DMS79 (cell line): ENCODE measurements at regions not wholly inside any gene's neighbourhood (a gene's known extent, or its start where the extent isn't known, plus 50 kb on each side); places are given as distances from the start of the nearest gene placed in this dataset.
"Not testable (repeated sequence)": the region's sequence is repeated elsewhere in the genome, so short reads cannot be mapped to it uniquely, and the experiment has no call there.

Experiments
- DNase-seq: peaks from one replicate; lab custom pipeline; 2025; lab: John Stamatoyannopoulos, UW

GRCh38 chr7:65510187-65510538, 136.5 kb downstream of the ZNF92 start:
- not testable (repeated sequence) for DNase-seq

- DNase-seq = not testable (repeated sequence)
Observed at GRCh38 chr7:65519751-65520150, 146.1 kb downstream of the ZNF92 start.

- not testable (repeated sequence) for DNase-seq
Observed at GRCh38 chr7:65545465-65546161, 172.0 kb downstream of the ZNF92 start.

GRCh38 chr7:65549589-65550443, 176.2 kb downstream of the ZNF92 start:
- not testable (repeated sequence) for DNase-seq

GRCh38 chr7:65550444-65550809, 176.8 kb downstream of the ZNF92 start:
- DNase-seq = not testable (repeated sequence)

- not testable (repeated sequence) for DNase-seq
Observed at GRCh38 chr7:65551042-65551441, 177.4 kb downstream of the ZNF92 start.

GRCh38 chr7:65554553-65555476, 181.2 kb downstream of the ZNF92 start:
- not testable (repeated sequence) for DNase-seq

GRCh38 chr7:65558584-65558983, 184.9 kb downstream of the ZNF92 start:
- DNase-seq = not testable (repeated sequence)

GRCh38 chr7:65561786-65562372, 188.2 kb downstream of the ZNF92 start:
- not testable (repeated sequence) for DNase-seq

GRCh38 chr7:65562522-65562921, 188.9 kb downstream of the ZNF92 start:
- not testable (repeated sequence) for DNase-seq

GRCh38 chr7:65563333-65563732, 189.7 kb downstream of the ZNF92 start:
- not testable (repeated sequence) for DNase-seq

GRCh38 chr7:65568226-65568625, 194.6 kb downstream of the ZNF92 start:
- not testable (repeated sequence) for DNase-seq

GRCh38 chr7:65570990-65571389, 197.3 kb downstream of the ZNF92 start:
- not testable (repeated sequence) for DNase-seq

- DNase-seq = not testable (repeated sequence)
Observed at GRCh38 chr7:65572581-65572980, 198.9 kb downstream of the ZNF92 start.

- DNase-seq = not testable (repeated sequence)
Observed at GRCh38 chr7:65576370-65576769, 202.7 kb downstream of the ZNF92 start.

- not testable (repeated sequence) for DNase-seq
Observed at GRCh38 chr7:65582518-65583119, 209.0 kb downstream of the ZNF92 start.

GRCh38 chr7:65602495-65602894, 228.8 kb downstream of the ZNF92 start:
- not testable (repeated sequence) for DNase-seq

GRCh38 chr7:65609131-65609530, 235.5 kb downstream of the ZNF92 start:
- DNase-seq = no peak

- not testable (repeated sequence) for DNase-seq
Observed at GRCh38 chr7:65613644-65614289, 240.1 kb downstream of the ZNF92 start.

GRCh38 chr7:65616111-65616510, 242.5 kb downstream of the ZNF92 start:
- not testable (repeated sequence) for DNase-seq

- DNase-seq = not testable (repeated sequence)
Observed at GRCh38 chr7:65620216-65620615, 246.6 kb downstream of the ZNF92 start.
